Prostate gland (tissue), 2 donors: ENCODE measurements at regions not wholly inside any gene's neighbourhood (a gene's known extent, or its start where the extent isn't known, plus 50 kb on each side); places are given as distances from the start of the nearest gene placed in this dataset.

Source experiments
- CTCF ChIP-seq, 4 experiments: fragments of 200-600 bp in 2 of 4; fragments of 450-650 bp in 2 of 4; sonication (generic) in 2 of 4; IDR thresholded peaks; 1 replicate in 3 of 4; 2 replicates in 1 of 4; pipeline ENCODE4 v1.5.1; 2016 to 2019; ENCODE audit warnings: antibody characterized with exemption in 4 of 4, mild to moderate bottlenecking in 2 of 4, moderate library complexity in 2 of 4
- POLR2AphosphoS5 ChIP-seq: sonication (generic); formaldehyde crosslinking; IDR thresholded peaks from one replicate; pipeline ENCODE4 v1.6.1; 2017; ENCODE audit warnings: antibody characterized with exemption

- TF ChIP-seq CTCF (IDR thresholded peaks at IDR 0.05) = no peak
- TF ChIP-seq POLR2AphosphoS5 = no peak
Measured at GRCh38 chr1:37404711-37405110, 69.7 kb upstream of the ZC3H12A start.
